OCI-LY7 (cell line): ENCODE measurements at regions not wholly inside any gene's neighbourhood (a gene's known extent, or its start where the extent isn't known, plus 50 kb on each side); places are given as distances from the start of the nearest gene placed in this dataset.

Experiments
- BruUV-seq: library from RNA; stranded (reverse); fragments of 400-500 nt; replicated peaks from 2 replicates; lab custom pipeline; 2021; lab: Mats Ljungman, UMichigan
- CTCF ChIA-PET: fragments of 300-600 bp; sonication (Branson Sonifier 250); formaldehyde crosslinking; loops from one replicate; lab custom pipeline; 2022; ENCODE audit warnings: antibody characterized with exemption; ENCODE audit not compliant: unreplicated experiment; lab: Charles Lee
- POLR2A ChIA-PET: fragments of 300-600 bp; sonication (Branson Sonifier 250); formaldehyde crosslinking; loops from one replicate; lab custom pipeline; 2022; ENCODE audit warnings: antibody characterized with exemption; lab: Charles Lee
- DNase-seq: peaks from one replicate; pipeline ENCODE4 v3.0.0-alpha.2; 2015; ENCODE audit warnings: low spot score
- H2AFZ ChIP-seq: fragments of 200-600 bp; sonication (generic), shearing (Covaris generic); 2 replicates; pipeline ENCODE4 v1.6.1; 2014; ENCODE audit warnings: mild to moderate bottlenecking, antibody characterized with exemption, low read length, moderate library complexity
- H3K27ac ChIP-seq: fragments of 200-600 bp; sonication (generic); 2 replicates; pipeline ENCODE4 v1.5.1; 2014; ENCODE audit warnings: mixed run types, low read depth, mild to moderate bottlenecking, moderate library complexity, low read length, inconsistent platforms; ENCODE audit not compliant: poor library complexity, severe bottlenecking
- H3K36me3 ChIP-seq: fragments of 200-600 bp; sonication (generic); 2 replicates; pipeline ENCODE4 v1.6.1; 2014; ENCODE audit warnings: mild to moderate bottlenecking, antibody characterized with exemption, low read length, moderate library complexity, mixed read lengths; ENCODE audit not compliant: insufficient read depth
- H3K4me1 ChIP-seq: fragments of 200-600 bp; sonication (generic); 2 replicates; pipeline ENCODE4 v1.5.1; 2014; ENCODE audit warnings: mild to moderate bottlenecking, low read length; ENCODE audit not compliant: insufficient read depth, poor library complexity, severe bottlenecking
- H3K4me2 ChIP-seq: fragments of 200-600 bp; sonication (generic); 2 replicates; pipeline ENCODE4 v1.6.1; 2014; ENCODE audit warnings: mild to moderate bottlenecking, low read length
- H3K4me3 ChIP-seq: fragments of 200-600 bp; sonication (generic); 2 replicates; pipeline ENCODE4 v1.5.1; 2014; ENCODE audit warnings: mild to moderate bottlenecking, low read depth, low read length; ENCODE audit not compliant: poor library complexity, severe bottlenecking
- H3K79me2 ChIP-seq: fragments of 200-600 bp; sonication (generic); 2 replicates; pipeline ENCODE4 v1.6.1; 2016; ENCODE audit warnings: low read depth, mild to moderate bottlenecking, low read length, moderate library complexity, mixed read lengths; ENCODE audit not compliant: insufficient read depth
- H3K9me2 ChIP-seq: fragments of 200-600 bp; sonication (generic); 2 replicates; pipeline ENCODE4 v1.6.1; 2016; ENCODE audit warnings: mild to moderate bottlenecking, low read length, mixed read lengths; ENCODE audit not compliant: insufficient read depth
- H3K9me3 ChIP-seq: fragments of 200-600 bp; sonication (generic); 2 replicates; pipeline ENCODE4 v1.6.1; 2014; ENCODE audit warnings: mild to moderate bottlenecking, mixed run types, low read length, mixed read lengths
- H4K20me1 ChIP-seq: fragments of 200-600 bp; sonication (generic); 2 replicates; pipeline ENCODE4 v1.6.1; 2014; ENCODE audit warnings: mild to moderate bottlenecking, antibody characterized with exemption, low read length, moderate library complexity, mixed read lengths; ENCODE audit not compliant: insufficient read depth
- EZH2phosphoT487 ChIP-seq: fragments of 200-600 bp; sonication (generic); IDR thresholded peaks from 2 replicates; pipeline ENCODE4 v1.6.1; 2018; ENCODE audit warnings: low read depth, borderline replicate concordance, mild to moderate bottlenecking, mixed run types, antibody characterized with exemption, low read length, moderate library complexity, mixed read lengths
- intact Hi-C: fragments of 100-400 bp; cut with micrococcal nuclease; formaldehyde crosslinking; loops from one replicate; pipeline ENCODE4 v1.10.0; 2022; ENCODE audit not compliant: unreplicated experiment
- TF ChIP-seq, protein P1 (sequence below): fragments of 200-600 bp; sonication (generic); conservative IDR thresholded peaks from 2 replicates; pipeline ENCODE4 v1.5.1; 2014; ENCODE audit warnings: mild to moderate bottlenecking, antibody characterized with exemption, low read length, moderate library complexity, mixed read lengths

DNA sequence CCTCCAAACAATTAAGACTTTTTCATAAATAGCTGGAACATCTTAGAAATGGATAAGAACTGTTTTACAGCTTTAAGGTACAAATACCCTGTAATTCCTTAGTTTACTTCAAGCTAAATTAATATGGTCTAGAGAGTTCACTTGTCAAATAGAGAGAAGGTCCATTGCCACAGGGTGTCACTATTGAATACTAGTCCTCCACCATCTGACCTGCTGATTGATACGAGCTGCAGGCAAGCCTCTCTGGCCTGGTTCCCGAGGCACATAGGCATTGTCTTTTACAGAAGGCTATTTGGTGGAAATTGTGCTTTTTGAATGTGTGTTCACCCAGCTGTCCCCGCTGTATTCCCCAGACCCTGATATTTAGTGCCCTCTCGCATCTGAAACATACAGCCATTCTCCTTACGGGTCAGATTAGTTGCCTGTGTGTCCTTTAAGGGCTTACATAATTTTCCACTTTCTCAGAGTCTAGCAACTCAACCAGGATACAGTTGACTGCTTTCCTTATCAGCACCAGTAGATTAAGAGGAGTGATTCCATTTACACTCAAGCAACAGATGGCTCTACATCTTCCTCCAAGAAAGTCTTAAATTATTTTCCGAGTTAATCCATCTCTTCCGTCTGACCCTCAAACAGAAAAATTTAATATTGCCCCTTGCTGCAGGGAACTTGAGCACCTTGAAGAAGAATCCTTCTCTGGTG, 788.8 kb upstream of the FAT3 start:
- no peaks in the 10 kb centered on the region for H3K9me3 ChIP-seq
- H3K9me2 ChIP-seq = no peaks in the 10 kb centered on the region
- CTCF ChIA-PET = no interaction called here
- intact Hi-C loops = no loop called here
- no peak overlapping the region for H3K4me2 ChIP-seq
- TF ChIP-seq EZH2phosphoT487 = no peak
- TF ChIP-seq, protein P1, sequence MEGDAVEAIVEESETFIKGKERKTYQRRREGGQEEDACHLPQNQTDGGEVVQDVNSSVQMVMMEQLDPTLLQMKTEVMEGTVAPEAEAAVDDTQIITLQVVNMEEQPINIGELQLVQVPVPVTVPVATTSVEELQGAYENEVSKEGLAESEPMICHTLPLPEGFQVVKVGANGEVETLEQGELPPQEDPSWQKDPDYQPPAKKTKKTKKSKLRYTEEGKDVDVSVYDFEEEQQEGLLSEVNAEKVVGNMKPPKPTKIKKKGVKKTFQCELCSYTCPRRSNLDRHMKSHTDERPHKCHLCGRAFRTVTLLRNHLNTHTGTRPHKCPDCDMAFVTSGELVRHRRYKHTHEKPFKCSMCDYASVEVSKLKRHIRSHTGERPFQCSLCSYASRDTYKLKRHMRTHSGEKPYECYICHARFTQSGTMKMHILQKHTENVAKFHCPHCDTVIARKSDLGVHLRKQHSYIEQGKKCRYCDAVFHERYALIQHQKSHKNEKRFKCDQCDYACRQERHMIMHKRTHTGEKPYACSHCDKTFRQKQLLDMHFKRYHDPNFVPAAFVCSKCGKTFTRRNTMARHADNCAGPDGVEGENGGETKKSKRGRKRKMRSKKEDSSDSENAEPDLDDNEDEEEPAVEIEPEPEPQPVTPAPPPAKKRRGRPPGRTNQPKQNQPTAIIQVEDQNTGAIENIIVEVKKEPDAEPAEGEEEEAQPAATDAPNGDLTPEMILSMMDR = no peak
- H3K79me2 ChIP-seq = no peaks in the 10 kb centered on the region
- H2AFZ ChIP-seq = no peak overlapping the region
- no peak overlapping the region for H3K4me3 ChIP-seq
- DNase-seq = no peak
- H3K4me1 ChIP-seq = no peaks in the 10 kb centered on the region
- H4K20me1 ChIP-seq = no peaks in the 10 kb centered on the region
- no TSS peak for BruUV-seq
- H3K27ac ChIP-seq = no peak overlapping the region
- no peaks in the 10 kb centered on the region for H3K36me3 ChIP-seq
- POLR2A ChIA-PET = no interaction called here

DNA sequence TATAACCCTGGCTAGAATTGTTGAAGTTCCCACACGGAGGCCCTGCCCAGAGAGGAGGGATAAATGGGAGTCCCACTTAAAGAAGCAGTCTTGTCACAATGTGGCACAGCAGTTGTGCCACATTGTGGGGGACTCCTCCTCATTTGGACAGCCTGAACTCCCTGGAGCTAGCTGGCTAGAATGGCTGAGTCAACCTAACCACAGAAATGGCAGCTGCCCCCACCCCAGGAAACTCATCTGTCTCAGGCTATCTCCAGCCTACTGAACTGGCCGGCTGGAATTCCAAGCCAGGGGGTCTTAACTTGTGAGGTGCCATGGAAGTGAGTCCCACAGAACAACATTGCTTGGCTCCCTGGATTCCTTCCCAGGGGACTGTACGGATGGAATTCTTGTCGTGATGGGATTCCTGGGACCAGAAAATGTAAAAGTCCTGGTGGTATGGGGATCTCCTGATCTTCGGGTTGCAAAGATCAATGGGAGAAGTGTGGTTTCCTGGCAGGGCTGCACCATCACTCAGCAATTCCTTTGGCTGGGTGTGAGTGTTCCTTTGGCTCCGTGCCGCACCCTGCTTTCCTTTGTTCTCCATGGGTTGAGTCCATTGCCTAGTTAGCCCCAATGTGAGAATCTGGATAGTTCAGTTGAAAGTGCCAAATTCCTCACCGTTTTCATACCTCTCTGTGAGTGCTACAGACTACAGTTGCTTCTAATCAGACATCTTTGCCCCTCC, 791.2 kb upstream of the FAT3 start:
- POLR2A ChIA-PET = no interaction called here
- no peak overlapping the region for H3K4me3 ChIP-seq
- no peak for DNase-seq

More for the DNA sequence above, 791.2 kb upstream of the FAT3 start:
- CTCF ChIA-PET = no interaction called here
- Histone ChIP-seq H3K36me3 (no peaks in the 10 kb centered on the region), H3K4me1 (no peaks in the 10 kb centered on the region), H3K27ac (no peak overlapping the region), H3K4me2 (no peak overlapping the region), H4K20me1 (no peaks in the 10 kb centered on the region), H2AFZ (no peak overlapping the region), H3K9me3 (no peaks in the 10 kb centered on the region), H3K79me2 (no peaks in the 10 kb centered on the region), H3K9me2 (no peaks in the 10 kb centered on the region)
- no peak for TF ChIP-seq EZH2phosphoT487
- TF ChIP-seq, protein P1 = no peak
- no TSS peak for BruUV-seq
- intact Hi-C loops = no loop called here
